Glutamatergic neuron (in vitro differentiated cells): ENCODE measurements at regions not wholly inside any gene's neighbourhood (a gene's known extent, or its start where the extent isn't known, plus 50 kb on each side); places are given as distances from the start of the nearest gene placed in this dataset.
A peak's percentile ranks its signal among the peaks of the same experiment; 100 is the strongest.

ENCODE experiments used
- DNase-seq: peaks from one replicate; pipeline ENCODE4 v3.0.0; 2022
- H3K27ac Mint-ChIP-seq: one replicate; pipeline ENCODE4 v1.8.0; 2020; ENCODE audit warnings: mild to moderate bottlenecking, mixed read lengths, inconsistent platforms; ENCODE audit not compliant: unreplicated experiment
- H3K27me3 Mint-ChIP-seq: one replicate; pipeline ENCODE4 v1.8.0; 2020; ENCODE audit warnings: mild to moderate bottlenecking, moderate library complexity, mixed read lengths, inconsistent platforms; ENCODE audit not compliant: unreplicated experiment
- H3K36me3 Mint-ChIP-seq: one replicate; pipeline ENCODE4 v1.8.0; 2020; ENCODE audit warnings: mild to moderate bottlenecking, mixed read lengths, inconsistent platforms; ENCODE audit not compliant: unreplicated experiment
- H3K4me1 Mint-ChIP-seq: one replicate; pipeline ENCODE4 v1.8.0; 2020; ENCODE audit warnings: mild to moderate bottlenecking, low read depth, mixed read lengths, inconsistent platforms; ENCODE audit not compliant: unreplicated experiment
- H3K4me3 Mint-ChIP-seq: one replicate; pipeline ENCODE4 v1.8.0; 2020; ENCODE audit warnings: mild to moderate bottlenecking, mixed read lengths, inconsistent platforms; ENCODE audit not compliant: unreplicated experiment
- H3K9me3 Mint-ChIP-seq: one replicate; pipeline ENCODE4 v1.8.0; 2020; ENCODE audit warnings: mild to moderate bottlenecking, moderate library complexity, mixed read lengths, inconsistent platforms; ENCODE audit not compliant: unreplicated experiment
- TF ChIP-seq, protein P1 (sequence below): fragments of 200-600 bp; sonication (generic); IDR thresholded peaks from one replicate; pipeline ENCODE4 v1.5.0; 2021; ENCODE audit not compliant: partially characterized antibody, unreplicated experiment

GRCh38 chr21:31560479-31560878 lies 99.0 kb upstream of the SOD1 start:
- DNase-seq: no peak
- Mint-ChIP-seq H3K27ac (peak overlapping the region; percentile 60), H3K9me3 (peaks cover 5% of the 10 kb centered on the region), H3K4me1 (peaks cover 5% of the 10 kb centered on the region), H3K27me3 (peaks cover 5% of the 10 kb centered on the region), H3K4me3 (peak overlapping the region; percentile 92), H3K36me3 (no peaks in the 10 kb centered on the region)
- TF ChIP-seq, protein P1, sequence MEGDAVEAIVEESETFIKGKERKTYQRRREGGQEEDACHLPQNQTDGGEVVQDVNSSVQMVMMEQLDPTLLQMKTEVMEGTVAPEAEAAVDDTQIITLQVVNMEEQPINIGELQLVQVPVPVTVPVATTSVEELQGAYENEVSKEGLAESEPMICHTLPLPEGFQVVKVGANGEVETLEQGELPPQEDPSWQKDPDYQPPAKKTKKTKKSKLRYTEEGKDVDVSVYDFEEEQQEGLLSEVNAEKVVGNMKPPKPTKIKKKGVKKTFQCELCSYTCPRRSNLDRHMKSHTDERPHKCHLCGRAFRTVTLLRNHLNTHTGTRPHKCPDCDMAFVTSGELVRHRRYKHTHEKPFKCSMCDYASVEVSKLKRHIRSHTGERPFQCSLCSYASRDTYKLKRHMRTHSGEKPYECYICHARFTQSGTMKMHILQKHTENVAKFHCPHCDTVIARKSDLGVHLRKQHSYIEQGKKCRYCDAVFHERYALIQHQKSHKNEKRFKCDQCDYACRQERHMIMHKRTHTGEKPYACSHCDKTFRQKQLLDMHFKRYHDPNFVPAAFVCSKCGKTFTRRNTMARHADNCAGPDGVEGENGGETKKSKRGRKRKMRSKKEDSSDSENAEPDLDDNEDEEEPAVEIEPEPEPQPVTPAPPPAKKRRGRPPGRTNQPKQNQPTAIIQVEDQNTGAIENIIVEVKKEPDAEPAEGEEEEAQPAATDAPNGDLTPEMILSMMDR: no peak

DNA sequence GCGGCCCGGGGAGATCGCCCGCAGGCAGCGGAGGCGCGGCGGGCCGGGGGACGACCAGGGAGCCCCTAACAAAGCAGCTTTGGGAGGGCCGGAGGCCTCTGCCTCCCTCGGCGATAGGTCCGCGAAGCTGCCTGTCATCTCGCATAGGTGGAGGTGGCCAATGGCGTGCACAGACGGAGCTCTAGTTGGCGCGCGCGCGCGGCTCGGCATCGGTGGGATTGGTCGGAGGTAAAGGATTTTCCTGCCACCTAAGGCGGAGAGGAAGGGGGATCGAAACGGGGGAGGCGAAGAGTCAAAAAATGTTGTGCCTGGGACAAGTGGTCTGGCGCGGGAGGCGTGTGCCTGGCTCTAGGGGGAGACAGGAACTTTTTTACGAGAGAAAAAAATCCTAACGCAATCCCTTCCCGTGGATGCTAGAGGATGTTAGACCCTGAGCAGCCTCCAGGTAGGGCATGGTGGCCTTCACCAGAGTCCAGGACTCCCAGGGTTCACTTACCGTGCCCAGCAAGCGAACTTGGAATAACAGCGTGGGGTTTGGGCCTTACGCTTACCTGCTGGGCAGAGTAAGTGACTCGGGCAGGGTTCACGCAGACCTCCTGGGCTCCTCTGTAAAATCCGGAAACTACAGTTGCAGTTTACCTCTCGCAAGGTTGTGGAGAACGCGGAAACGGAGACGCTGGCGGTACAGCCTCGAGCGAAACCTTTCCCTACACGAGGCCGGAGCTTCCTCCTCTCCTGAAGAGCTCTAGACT lies 99.9 kb upstream of the SOD1 start:
- Mint-ChIP-seq H3K36me3 (no peaks in the 10 kb centered on the region), H3K4me3 (peak overlapping the region; percentile 92), H3K27me3 (peaks cover 5% of the 10 kb centered on the region), H3K27ac (peak overlapping the region; percentile 60), H3K9me3 (peaks cover 5% of the 10 kb centered on the region), H3K4me1 (peaks cover 12% of the 10 kb centered on the region)
- DNase-seq: peak; percentile 99
- TF ChIP-seq, protein P1: no peak

DNA sequence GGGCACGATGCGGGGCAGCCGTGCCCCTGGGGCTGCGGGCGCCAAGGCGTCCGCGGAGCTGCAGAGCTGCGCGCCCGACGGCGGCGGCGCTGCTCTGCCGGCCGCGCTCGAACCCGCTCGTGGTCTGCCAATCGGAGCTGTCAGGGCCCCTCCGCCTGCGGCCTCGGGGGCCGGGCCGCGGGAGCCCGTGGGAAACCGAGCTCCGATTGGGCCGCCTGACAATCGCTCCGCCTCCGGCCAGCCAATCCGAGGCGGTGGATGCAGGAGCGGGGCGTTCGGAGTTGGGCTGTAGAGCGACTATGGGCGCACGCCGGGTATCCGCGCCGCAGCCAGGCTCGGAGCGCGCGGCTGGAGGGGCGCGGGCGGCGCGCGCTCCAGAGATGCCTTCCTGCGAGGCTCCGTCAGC lies 100.5 kb upstream of the SOD1 start:
- Mint-ChIP-seq H3K4me1 (peaks cover 13% of the 10 kb centered on the region), H3K9me3 (peaks cover 5% of the 10 kb centered on the region), H3K4me3 (no peak overlapping the region), H3K36me3 (no peaks in the 10 kb centered on the region), H3K27me3 (peaks cover 5% of the 10 kb centered on the region), H3K27ac (no peak overlapping the region)
- peak; percentile 97 for DNase-seq
- TF ChIP-seq, protein P1: peak; percentile 11

DNA sequence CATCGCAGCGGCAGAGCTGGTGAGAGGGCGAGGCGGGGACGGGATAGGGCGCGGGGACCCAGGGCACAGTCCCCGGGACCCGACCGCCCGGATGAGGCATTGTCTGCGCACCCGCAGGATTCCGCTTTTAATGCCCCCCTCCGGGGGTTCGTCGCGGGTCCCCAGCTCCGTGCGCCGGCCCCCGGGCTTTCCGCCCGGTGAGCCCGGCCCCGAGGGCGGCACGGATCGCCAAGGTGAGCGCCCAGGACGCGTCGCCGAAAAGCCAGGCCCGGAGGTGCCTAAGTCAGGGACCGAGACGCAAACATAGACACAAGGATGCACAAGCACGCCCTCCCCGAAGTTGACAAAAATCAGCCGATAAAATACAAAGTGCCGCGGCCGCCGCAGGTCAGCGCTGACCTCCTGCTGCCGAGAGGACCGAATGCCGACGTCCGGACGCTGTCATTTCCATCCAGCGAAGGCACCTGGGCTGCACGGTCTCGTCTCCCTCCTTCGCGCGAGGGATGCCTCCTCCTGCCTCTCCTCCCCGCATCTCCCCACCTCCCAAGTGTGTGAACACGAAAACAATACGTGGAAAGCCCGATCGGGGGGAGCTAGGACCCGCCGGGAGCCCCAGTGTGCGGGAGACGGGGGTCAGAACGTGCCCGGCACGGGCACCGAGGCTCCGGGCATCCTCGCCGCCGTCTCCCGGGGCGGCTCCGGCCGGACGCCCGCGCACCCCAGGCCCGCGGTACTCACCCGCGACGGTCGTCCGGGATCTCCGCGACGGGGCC lies 101.1 kb upstream of the SOD1 start:
- peak overlapping the region; percentile 43 for H3K27ac Mint-ChIP-seq
- peaks cover 2% of the 10 kb centered on the region for H3K27me3 Mint-ChIP-seq
- peaks cover 13% of the 10 kb centered on the region for H3K4me1 Mint-ChIP-seq
- TF ChIP-seq, protein P1: no peak
- peak; percentile 70 for DNase-seq
- H3K36me3 Mint-ChIP-seq: no peaks in the 10 kb centered on the region
- H3K9me3 Mint-ChIP-seq: peaks cover 5% of the 10 kb centered on the region
- peak overlapping the region; percentile 85 for H3K4me3 Mint-ChIP-seq
